Sigmoid colon (tissue), 6 donors: ENCODE measurements at regions not wholly inside any gene's neighbourhood (a gene's known extent, or its start where the extent isn't known, plus 50 kb on each side); places are given as distances from the start of the nearest gene placed in this dataset.

ENCODE experiments used
- DNase-seq: peaks from one replicate; pipeline ENCODE4 v3.0.0-alpha.2; 2019
- H3K27ac ChIP-seq, 4 donors: fragments of 200-600 bp; sonication (generic); one replicate each; pipeline ENCODE4 v1.5.1; 2016 to 2019; ENCODE audit warnings: mild to moderate bottlenecking in 1 of 4
- H3K27me3 ChIP-seq, 3 donors: fragments of 200-600 bp; sonication (generic); one replicate each; pipeline ENCODE4 v1.5.1; 2019; ENCODE audit warnings: mild to moderate bottlenecking in 1 of 3
- H3K36me3 ChIP-seq, 4 donors: fragments of 200-600 bp; sonication (generic); one replicate each; pipeline ENCODE4 v1.5.1; 2016 to 2019
- H3K4me1 ChIP-seq, 4 donors: fragments of 200-600 bp; sonication (generic); one replicate each; pipeline ENCODE4 v1.5.1; 2017 to 2019
- H3K4me3 ChIP-seq, 4 donors: fragments of 200-600 bp; sonication (generic); one replicate each; pipeline ENCODE4 v1.5.1; 2017 to 2019; ENCODE audit warnings: mild to moderate bottlenecking in 2 of 4, moderate library complexity in 1 of 4
- H3K9me3 ChIP-seq, 4 donors: fragments of 200-600 bp in 3 of 4; sonication (generic) in 3 of 4; one replicate each; pipeline versions ENCODE4 v1.5.1 to v1.6.1; 2013 to 2019
- EP300 ChIP-seq, 4 donors: sonication (generic); formaldehyde crosslinking; IDR thresholded peaks; one replicate each; pipeline ENCODE4 v1.6.1; 2017; ENCODE audit warnings: antibody characterized with exemption in 4 of 4
- POLR2A ChIP-seq, 2 donors: fragments of 450-650 bp; IDR thresholded peaks; one replicate each; pipeline ENCODE4 v1.6.1; 2016; ENCODE audit warnings: antibody characterized with exemption in 2 of 2, mild to moderate bottlenecking in 2 of 2, moderate library complexity in 2 of 2
- POLR2AphosphoS5 ChIP-seq, 4 donors: sonication (generic); formaldehyde crosslinking; IDR thresholded peaks; one replicate each; pipeline ENCODE4 v1.6.1; 2017; ENCODE audit warnings: antibody characterized with exemption in 4 of 4
- WGBS, 2 donors: extraction: QIAGEN DNeasy Blood & Tissue Kit; methylation state at CpG; one replicate each; pipeline ENCODE4 v1.1.7; 2013; 5-methylcytosine and 5-hydroxymethylcytosine counted together
- intact Hi-C: fragments of 100-400 bp; cut with DNase I; formaldehyde crosslinking; loops from one replicate; pipeline ENCODE4 v1.15.1; 2023
- TF ChIP-seq, protein P1 (sequence below), 4 experiments: fragments of 450-650 bp in 3 of 4; fragments of 200-600 bp in 1 of 4; IDR thresholded peaks; one replicate each; pipeline ENCODE4 v1.5.1; 2016 to 2019; ENCODE audit warnings: antibody characterized with exemption in 4 of 4, mild to moderate bottlenecking in 3 of 4, moderate library complexity in 2 of 4
- donor health status: healthy with polysubstance abuse.
- donor health status: healthy.

DNA sequence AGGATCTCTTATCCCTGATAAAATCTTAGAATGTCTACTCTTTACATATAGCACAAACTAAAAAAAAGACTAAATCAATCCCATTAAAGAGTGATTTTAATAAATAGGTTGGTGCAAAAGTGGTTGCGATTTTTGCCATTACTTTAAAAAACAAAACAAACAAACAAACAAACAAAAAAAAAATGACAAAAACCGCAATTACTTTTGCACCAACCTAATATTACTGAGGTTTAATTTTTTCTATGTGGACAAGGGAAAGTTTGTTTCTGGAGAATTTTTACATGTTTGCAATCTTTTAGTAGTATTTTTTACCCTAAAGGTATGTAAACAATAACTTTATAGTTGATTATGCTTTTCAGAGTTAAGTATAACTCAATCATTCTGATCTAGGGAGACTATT is 119.7 kb upstream of the ADAMTS5 start:
- no peak overlapping the region for H3K4me3 ChIP-seq
- TF ChIP-seq, protein P1, sequence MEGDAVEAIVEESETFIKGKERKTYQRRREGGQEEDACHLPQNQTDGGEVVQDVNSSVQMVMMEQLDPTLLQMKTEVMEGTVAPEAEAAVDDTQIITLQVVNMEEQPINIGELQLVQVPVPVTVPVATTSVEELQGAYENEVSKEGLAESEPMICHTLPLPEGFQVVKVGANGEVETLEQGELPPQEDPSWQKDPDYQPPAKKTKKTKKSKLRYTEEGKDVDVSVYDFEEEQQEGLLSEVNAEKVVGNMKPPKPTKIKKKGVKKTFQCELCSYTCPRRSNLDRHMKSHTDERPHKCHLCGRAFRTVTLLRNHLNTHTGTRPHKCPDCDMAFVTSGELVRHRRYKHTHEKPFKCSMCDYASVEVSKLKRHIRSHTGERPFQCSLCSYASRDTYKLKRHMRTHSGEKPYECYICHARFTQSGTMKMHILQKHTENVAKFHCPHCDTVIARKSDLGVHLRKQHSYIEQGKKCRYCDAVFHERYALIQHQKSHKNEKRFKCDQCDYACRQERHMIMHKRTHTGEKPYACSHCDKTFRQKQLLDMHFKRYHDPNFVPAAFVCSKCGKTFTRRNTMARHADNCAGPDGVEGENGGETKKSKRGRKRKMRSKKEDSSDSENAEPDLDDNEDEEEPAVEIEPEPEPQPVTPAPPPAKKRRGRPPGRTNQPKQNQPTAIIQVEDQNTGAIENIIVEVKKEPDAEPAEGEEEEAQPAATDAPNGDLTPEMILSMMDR (IDR thresholded peaks at IDR 0.05): no peak
- TF ChIP-seq POLR2AphosphoS5 (IDR thresholded peaks at IDR 0.05) (no peak), EP300 (IDR thresholded peaks at IDR 0.05) (no peak), POLR2A (IDR thresholded peaks at IDR 0.05) (no peak)
- H3K36me3 ChIP-seq: no peaks in the 10 kb centered on the region
- intact Hi-C loops: no loop called here
- H3K27ac ChIP-seq: no peak overlapping the region
- H3K9me3 ChIP-seq: no peaks in the 10 kb centered on the region
- no peak for DNase-seq
- H3K4me1 ChIP-seq: peaks cover 0 to 16% (median 9%) of the 10 kb centered on the region in 4 donors
- 91 to 93% methylated on average over 2 of the region's 2 CpGs for WGBS, 2 donors
- no peaks in the 10 kb centered on the region for H3K27me3 ChIP-seq

- H3K4me1 ChIP-seq: peaks cover 0 to 16% (median 9%) of the 10 kb centered on the region in 4 donors
- H3K27ac ChIP-seq: no peak overlapping the region
- TF ChIP-seq POLR2A (IDR thresholded peaks at IDR 0.05) (no peak), POLR2AphosphoS5 (IDR thresholded peaks at IDR 0.05) (no peak), EP300 (IDR thresholded peaks at IDR 0.05) (no peak)
- TF ChIP-seq, protein P1 (IDR thresholded peaks at IDR 0.05): no peak
- no peaks in the 10 kb centered on the region for H3K36me3 ChIP-seq
- H3K27me3 ChIP-seq: no peaks in the 10 kb centered on the region
- H3K4me3 ChIP-seq: no peak overlapping the region
- WGBS, 2 donors: 57 to 66% methylated on average over 6 of the region's 6 CpGs
- intact Hi-C loops: no loop called here
- H3K9me3 ChIP-seq: no peaks in the 10 kb centered on the region
- DNase-seq: no peak
Measured at GRCh38 chr21:27086186-27086585, 119.3 kb upstream of the ADAMTS5 start.

DNA sequence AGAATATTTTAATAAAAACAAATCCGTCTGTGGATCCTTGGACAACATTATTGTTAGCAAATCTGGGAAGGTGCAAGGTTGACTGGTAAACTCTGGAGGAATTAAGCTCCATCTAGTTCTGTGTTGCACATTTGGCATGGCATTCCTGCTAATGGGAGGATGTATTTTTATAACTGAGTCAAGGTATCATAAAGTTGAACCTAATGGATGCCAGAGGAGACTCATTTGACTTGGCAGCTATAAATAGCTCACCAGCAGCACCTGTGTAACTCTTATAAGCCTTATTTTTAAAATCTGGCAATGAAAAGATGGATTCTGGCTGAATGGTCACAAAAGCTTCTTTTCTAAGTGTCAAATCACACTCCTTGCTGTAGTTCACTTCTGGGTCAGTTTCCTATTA is 118.5 kb upstream of the ADAMTS5 start:
- intact Hi-C loops: no loop called here

GRCh38 chr21:27083144-27083543 is 116.3 kb upstream of the ADAMTS5 start:
- intact Hi-C loops: no loop called here
- DNase-seq: no peak
- no peaks in the 10 kb centered on the region for H3K9me3 ChIP-seq
- H3K36me3 ChIP-seq: no peaks in the 10 kb centered on the region
- H3K27me3 ChIP-seq: no peaks in the 10 kb centered on the region
- H3K4me1 ChIP-seq: peaks cover 0 to 8% (median 6%) of the 10 kb centered on the region in 4 donors
- H3K4me3 ChIP-seq: no peak overlapping the region
- TF ChIP-seq POLR2AphosphoS5 (IDR thresholded peaks at IDR 0.05): no peak
- 89% methylated on average over 3 of the region's 3 CpGs for WGBS, 2 donors
- H3K27ac ChIP-seq: no peak overlapping the region

More for the DNA sequence above, 118.5 kb upstream of the ADAMTS5 start:
- DNase-seq: no peak
- H3K4me1 ChIP-seq: peaks cover 0 to 15% (median 8%) of the 10 kb centered on the region in 4 donors
- H3K4me3 ChIP-seq: no peak overlapping the region
- WGBS, 2 donors: 90 to 92% methylated on average over 1 of the region's 1 CpG
- no peak overlapping the region for H3K27ac ChIP-seq
- no peaks in the 10 kb centered on the region for H3K36me3 ChIP-seq
- no peaks in the 10 kb centered on the region for H3K9me3 ChIP-seq
- TF ChIP-seq POLR2A (IDR thresholded peaks at IDR 0.05): no peak
- TF ChIP-seq, protein P1 (IDR thresholded peaks at IDR 0.05): no peak
- no peak for TF ChIP-seq EP300 (IDR thresholded peaks at IDR 0.05)
- TF ChIP-seq POLR2AphosphoS5 (IDR thresholded peaks at IDR 0.05): no peak
- H3K27me3 ChIP-seq: no peaks in the 10 kb centered on the region

GRCh38 chr21:27082431-27083010 is 115.6 kb upstream of the ADAMTS5 start:
- Histone ChIP-seq H3K4me3 (no peak overlapping the region), H3K4me1 (peaks cover 0 to 8% (median 6%) of the 10 kb centered on the region in 4 donors), H3K27ac (no peak overlapping the region), H3K36me3 (no peaks in the 10 kb centered on the region), H3K9me3 (no peaks in the 10 kb centered on the region), H3K27me3 (no peaks in the 10 kb centered on the region)
- TF ChIP-seq, protein P1 (IDR thresholded peaks at IDR 0.05): no peak
- TF ChIP-seq POLR2AphosphoS5 (IDR thresholded peaks at IDR 0.05): no peak
- TF ChIP-seq EP300 (IDR thresholded peaks at IDR 0.05): no peak
- TF ChIP-seq POLR2A (IDR thresholded peaks at IDR 0.05): no peak
- WGBS, 2 donors: 76% methylated on average over 4 of the region's 4 CpGs
- intact Hi-C loops: no loop called here
- no peak for DNase-seq
